Ovary (tissue), 7 donors: ENCODE measurements at regions not wholly inside any gene's neighbourhood (a gene's known extent, or its start where the extent isn't known, plus 50 kb on each side); places are given as distances from the start of the nearest gene placed in this dataset.

Experiments
- DNase-seq, 5 donors: peaks; one replicate each; pipeline ENCODE4 v3.0.0-alpha.2; 2019 to 2020
- H3K27ac ChIP-seq, 2 donors: fragments of 200-600 bp; one replicate each; pipeline versions ENCODE4 v1.5.1 to v1.8.0; 2019 to 2022
- H3K27me3 ChIP-seq: fragments of 200-600 bp; one replicate; pipeline ENCODE4 v1.8.0; 2022
- H3K36me3 ChIP-seq: fragments of 200-600 bp; sonication (generic); one replicate; pipeline ENCODE4 v1.5.1; 2019
- H3K4me1 ChIP-seq: one replicate; pipeline ENCODE4 v1.8.1; 2013; ENCODE audit warnings: mild to moderate bottlenecking, moderate library complexity; ENCODE audit not compliant: insufficient read depth
- H3K4me3 ChIP-seq: fragments of 200-600 bp; sonication (generic); one replicate; pipeline ENCODE4 v1.5.1; 2017
- H3K9me3 ChIP-seq, 2 donors: fragments of 200-600 bp in 1 of 2; sonication (generic) in 1 of 2; one replicate each; pipeline versions ENCODE4 v1.5.1 to v1.8.1; 2013 to 2019; ENCODE audit warnings: mild to moderate bottlenecking in 1 of 2, moderate library complexity in 1 of 2
- CTCF ChIP-seq, 3 donors: fragments of 450-650 bp in 2 of 3; fragments of 200-600 bp in 1 of 3; IDR thresholded peaks; one replicate each; pipeline versions ENCODE4 v1.5.1 to v1.8.0; 2016 to 2022; ENCODE audit warnings: antibody characterized with exemption in 3 of 3, mild to moderate bottlenecking in 1 of 3
- EP300 ChIP-seq: sonication (generic); formaldehyde crosslinking; IDR thresholded peaks from one replicate; pipeline ENCODE4 v1.6.1; 2017; ENCODE audit warnings: antibody characterized with exemption
- POLR2A ChIP-seq: fragments of 450-650 bp; IDR thresholded peaks from one replicate; pipeline ENCODE4 v1.6.1; 2017; ENCODE audit warnings: antibody characterized with exemption, mild to moderate bottlenecking, moderate library complexity
- WGBS, 3 donors: extraction: QIAGEN DNeasy Blood & Tissue Kit in 1 of 3; methylation state at CpG; one replicate each; pipeline versions ENCODE4 v1.1.5 to v1.1.7; 2013 to 2017; 5-methylcytosine and 5-hydroxymethylcytosine counted together
- intact Hi-C, 4 donors: fragments of 100-400 bp; cut with DNase I; formaldehyde crosslinking; loops; one replicate each; pipeline versions ENCODE4 v1.11.0 to v1.15.1; 2022 to 2023
- donor health status: DM: no; HTN: no; CAD: no; lungs with moderate emphysema.
- donor health status: DM: no; HTN: no; CAD: no.
- donor health status: Bipolar disorder and iron deficiency.
- donor health status: DM: no; HTN: no; CAD: no.
- donor health status: DM: yes; HTN: yes; CAD: no.

GRCh38 chr7:89554209-89554608, 600.1 kb upstream of the STEAP1 start:
- H3K27ac ChIP-seq, result no peak overlapping the region

GRCh38 chr7:89559596-89559995, 594.7 kb upstream of the STEAP1 start:
- no peaks in the 10 kb centered on the region for H3K27me3 ChIP-seq
- WGBS, 3 donors, result 87 to 96% (median 91%) methylated on average over 3 of the region's 3 CpGs
- intact Hi-C loops, result no loop called here

More at GRCh38 chr7:89554209-89554608, 600.1 kb upstream of the STEAP1 start:
- Histone ChIP-seq H3K4me3 (no peak overlapping the region), H3K4me1 (no peaks in the 10 kb centered on the region), H3K27me3 (no peaks in the 10 kb centered on the region), H3K9me3 (no peaks in the 10 kb centered on the region), H3K36me3 (no peaks in the 10 kb centered on the region)
- TF ChIP-seq EP300 (no peak), POLR2A (no peak), CTCF (IDR thresholded peaks at IDR 0.05) (no peak)
- intact Hi-C loops, result no loop called here
- WGBS, 3 donors, result 87 to 90% (median 89%) methylated on average over 5 of the region's 5 CpGs
- DNase-seq, result no peak

GRCh38 chr7:89563597-89563996, 590.7 kb upstream of the STEAP1 start:
- TF ChIP-seq CTCF (IDR thresholded peaks at IDR 0.05) (no peak), POLR2A (no peak), EP300 (no peak)
- H3K9me3 ChIP-seq, result no peaks in the 10 kb centered on the region
- no peaks in the 10 kb centered on the region for H3K36me3 ChIP-seq
- no peak overlapping the region for H3K27ac ChIP-seq
- no peaks in the 10 kb centered on the region for H3K27me3 ChIP-seq
- H3K4me1 ChIP-seq, result no peaks in the 10 kb centered on the region
- no peak overlapping the region for H3K4me3 ChIP-seq
- WGBS, 3 donors, result 91 to 95% (median 93%) methylated on average over 1 of the region's 1 CpG
- intact Hi-C loops, result no loop called here
- DNase-seq, result no peak

More at GRCh38 chr7:89559596-89559995, 594.7 kb upstream of the STEAP1 start:
- H3K4me3 ChIP-seq, result no peak overlapping the region
- H3K36me3 ChIP-seq, result no peaks in the 10 kb centered on the region
- no peak for TF ChIP-seq CTCF (IDR thresholded peaks at IDR 0.05)
- TF ChIP-seq POLR2A, result no peak
- TF ChIP-seq EP300, result no peak
- no peak for DNase-seq
- no peak overlapping the region for H3K27ac ChIP-seq
- H3K4me1 ChIP-seq, result no peaks in the 10 kb centered on the region
- no peaks in the 10 kb centered on the region for H3K9me3 ChIP-seq

GRCh38 chr7:89584896-89585295, 569.4 kb upstream of the STEAP1 start:
- intact Hi-C loops, result no loop called here
- no peak overlapping the region for H3K27ac ChIP-seq
- no peak overlapping the region for H3K4me3 ChIP-seq
- no peaks in the 10 kb centered on the region for H3K36me3 ChIP-seq
- TF ChIP-seq EP300 (no peak), CTCF (IDR thresholded peaks at IDR 0.05) (no peak), POLR2A (no peak)
- H3K27me3 ChIP-seq, result no peaks in the 10 kb centered on the region
- 74 to 83% (median 76%) methylated on average over 1 of the region's 1 CpG for WGBS, 3 donors
- no peak for DNase-seq
- no peaks in the 10 kb centered on the region for H3K9me3 ChIP-seq
- no peaks in the 10 kb centered on the region for H3K4me1 ChIP-seq

GRCh38 chr7:89593125-89593524, 561.1 kb upstream of the STEAP1 start:
- H3K4me3 ChIP-seq, result no peak overlapping the region
- H3K36me3 ChIP-seq, result no peaks in the 10 kb centered on the region
- intact Hi-C loops, result no loop called here
- 79 to 92% (median 90%) methylated on average over 5 of the region's 5 CpGs for WGBS, 3 donors
- no peaks in the 10 kb centered on the region for H3K9me3 ChIP-seq
- no peak for TF ChIP-seq POLR2A
- TF ChIP-seq EP300, result no peak
- no peak for TF ChIP-seq CTCF (IDR thresholded peaks at IDR 0.05)
- H3K27ac ChIP-seq, result no peak overlapping the region
- H3K27me3 ChIP-seq, result no peaks in the 10 kb centered on the region
- H3K4me1 ChIP-seq, result no peaks in the 10 kb centered on the region
- no peak for DNase-seq
